Glomerular visceral epithelial cell (primary cell): ENCODE measurements at regions not wholly inside any gene's neighbourhood (a gene's known extent, or its start where the extent isn't known, plus 50 kb on each side); places are given as distances from the start of the nearest gene placed in this dataset.

ENCODE experiments used
- DNase-seq: peaks from one replicate; pipeline ENCODE4 v3.0.0-alpha.2; 2016; ENCODE audit errors: extremely low spot score

DNA sequence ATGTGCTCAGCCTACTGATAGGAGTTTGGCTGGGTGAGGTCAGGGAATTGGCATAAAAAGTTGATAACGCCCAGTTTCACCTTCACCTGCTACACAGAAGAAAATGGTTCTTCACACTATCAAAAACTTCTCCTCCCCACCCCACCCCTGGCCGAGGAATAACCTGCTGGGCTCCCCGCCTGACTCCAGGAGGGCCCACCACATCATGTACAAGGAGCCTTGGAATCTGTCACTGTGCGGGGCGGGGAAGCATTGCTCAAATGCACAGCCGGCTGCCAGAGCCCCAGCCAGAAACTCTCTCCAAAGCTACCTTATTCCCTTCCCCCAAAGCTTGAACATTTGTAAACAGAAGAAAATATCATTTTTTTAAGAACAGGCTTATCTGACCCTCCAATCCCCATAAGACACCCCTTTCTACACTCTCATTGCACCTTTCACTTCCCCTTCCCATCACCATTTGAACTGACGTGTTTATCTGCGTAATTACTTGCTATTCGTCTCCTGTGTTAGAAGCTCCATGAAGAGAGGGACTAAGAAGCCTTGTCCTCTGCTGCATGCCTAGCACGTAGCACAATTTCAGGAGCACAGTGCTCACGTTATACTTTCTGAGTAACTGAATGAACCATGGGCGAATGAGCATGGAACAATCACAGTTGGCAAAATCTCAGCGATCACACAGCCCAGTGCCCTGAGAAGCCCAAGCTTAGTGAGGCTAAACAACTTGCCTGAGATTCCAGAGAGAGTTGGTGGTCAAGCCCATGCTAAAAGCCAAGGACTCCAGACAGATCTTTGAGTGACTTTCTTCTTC is 82.9 kb downstream of the HES1 start:
- no peak for DNase-seq

DNA sequence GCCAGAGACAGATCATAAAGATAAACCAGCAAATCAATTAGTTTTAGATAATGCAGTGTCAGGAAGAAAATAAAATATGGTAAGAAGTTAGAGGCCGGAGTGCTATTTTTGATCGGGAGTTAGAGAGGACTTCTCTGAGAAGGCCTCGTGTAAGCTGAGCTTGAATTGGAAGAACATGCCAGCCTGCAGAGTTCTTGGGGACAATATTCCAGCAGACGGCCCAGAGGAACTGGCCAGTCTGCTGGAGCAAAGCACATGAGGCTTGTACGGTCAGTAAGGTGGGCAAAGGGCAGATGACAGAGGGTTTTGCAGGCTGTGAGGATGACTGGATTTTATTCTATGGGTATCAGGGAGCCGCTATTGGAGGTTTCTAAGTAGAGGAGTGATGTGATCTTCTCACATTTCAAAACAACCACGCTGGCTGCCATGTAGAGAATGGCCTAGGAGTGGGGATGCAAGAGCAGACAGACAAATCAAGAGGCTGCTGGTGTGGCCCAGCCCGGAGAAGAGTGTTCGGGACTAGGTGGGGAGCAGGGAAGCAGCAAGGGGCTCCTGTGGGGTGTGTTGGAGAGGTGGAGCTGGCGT is 84.0 kb downstream of the HES1 start:
- DNase-seq, result no peak

DNA sequence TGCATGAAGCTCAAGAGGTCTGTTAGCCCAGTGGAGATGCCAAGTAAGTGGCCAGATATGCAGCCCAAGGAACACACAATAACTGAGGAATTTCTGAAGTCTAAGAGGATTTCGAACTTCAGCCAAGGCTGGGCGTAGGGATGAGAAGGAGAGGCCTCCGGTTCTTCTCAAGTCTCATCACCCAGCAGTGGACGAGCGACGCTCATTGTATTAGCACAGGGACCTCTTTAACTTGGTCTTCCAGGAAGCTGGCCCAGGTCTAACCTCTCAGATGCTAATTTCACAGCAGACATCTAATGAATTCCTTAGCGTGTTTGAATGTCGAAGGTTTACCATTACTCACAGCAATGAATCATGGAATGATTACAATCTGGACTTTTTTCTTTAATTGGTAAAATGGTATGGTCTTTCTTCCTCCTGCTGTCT is 85.0 kb downstream of the HES1 start:
- no peak for DNase-seq

GRCh38 chr3:194221336-194221735 is 85.4 kb downstream of the HES1 start:
- DNase-seq, result no peak

GRCh38 chr3:194223951-194224350 is 88.0 kb downstream of the HES1 start:
- no peak for DNase-seq

DNA sequence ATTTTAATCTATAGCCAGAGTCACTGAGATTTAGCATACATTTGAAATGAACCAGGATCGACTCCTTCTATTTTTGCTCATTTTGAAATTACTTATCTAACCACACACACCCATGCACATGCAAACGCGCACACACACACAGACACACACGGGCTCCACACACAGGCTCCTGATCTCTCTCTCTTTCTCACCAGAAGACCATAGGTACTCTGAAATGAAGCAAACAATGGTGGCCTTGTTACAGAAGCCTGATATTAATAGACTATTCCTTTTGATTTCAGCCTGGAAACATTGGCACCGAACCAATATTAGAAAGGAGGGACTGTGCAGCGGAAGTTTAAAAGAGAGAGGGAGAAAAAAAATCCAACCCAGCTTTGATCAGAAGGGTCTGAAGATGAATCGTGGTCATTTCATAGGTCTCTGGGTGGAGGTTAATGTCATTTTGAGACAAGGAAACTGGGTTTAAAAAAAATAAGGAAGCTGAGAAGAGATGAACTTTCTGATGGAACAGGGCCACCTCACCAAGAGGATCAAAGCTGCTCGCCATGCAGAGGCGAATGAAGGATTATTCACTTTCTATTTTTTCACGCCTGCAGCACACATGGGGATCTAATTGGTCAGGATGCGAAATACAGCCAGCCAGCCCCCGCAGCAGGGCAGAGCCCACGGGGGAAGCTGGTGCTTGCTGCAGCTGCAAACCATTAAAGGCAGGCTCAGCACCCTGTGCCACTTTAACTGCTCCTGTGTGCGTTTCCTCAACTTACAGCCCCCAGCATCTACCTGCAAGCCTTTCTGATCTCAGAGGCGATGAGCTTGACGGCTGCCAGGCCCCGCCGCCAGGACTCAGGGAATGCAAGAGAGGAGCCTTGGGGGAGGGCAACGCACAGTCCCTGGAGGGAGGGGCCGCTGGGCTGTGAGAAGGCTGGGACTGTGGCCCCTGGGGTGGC is 88.8 kb downstream of the HES1 start:
- DNase-seq, result no peak

DNA sequence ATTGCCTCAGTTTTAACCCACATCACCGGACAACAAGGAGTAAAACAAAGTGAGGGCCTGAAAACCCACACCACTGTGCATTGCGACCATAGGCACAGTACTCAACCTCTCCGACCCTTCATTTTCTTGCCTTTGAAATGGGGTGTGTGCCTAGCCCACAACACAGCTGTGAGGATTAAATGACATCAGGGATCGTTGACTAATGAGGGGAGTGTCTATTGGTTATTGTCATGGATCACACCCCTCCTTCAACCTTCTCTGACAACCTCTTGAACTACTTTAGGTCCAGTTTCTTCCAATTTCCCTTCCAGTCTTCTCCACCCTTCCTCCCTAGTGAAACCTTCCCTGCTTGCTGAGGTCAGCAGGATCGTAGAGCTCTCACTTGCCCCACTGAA is 89.5 kb downstream of the HES1 start:
- DNase-seq, result no peak

DNA sequence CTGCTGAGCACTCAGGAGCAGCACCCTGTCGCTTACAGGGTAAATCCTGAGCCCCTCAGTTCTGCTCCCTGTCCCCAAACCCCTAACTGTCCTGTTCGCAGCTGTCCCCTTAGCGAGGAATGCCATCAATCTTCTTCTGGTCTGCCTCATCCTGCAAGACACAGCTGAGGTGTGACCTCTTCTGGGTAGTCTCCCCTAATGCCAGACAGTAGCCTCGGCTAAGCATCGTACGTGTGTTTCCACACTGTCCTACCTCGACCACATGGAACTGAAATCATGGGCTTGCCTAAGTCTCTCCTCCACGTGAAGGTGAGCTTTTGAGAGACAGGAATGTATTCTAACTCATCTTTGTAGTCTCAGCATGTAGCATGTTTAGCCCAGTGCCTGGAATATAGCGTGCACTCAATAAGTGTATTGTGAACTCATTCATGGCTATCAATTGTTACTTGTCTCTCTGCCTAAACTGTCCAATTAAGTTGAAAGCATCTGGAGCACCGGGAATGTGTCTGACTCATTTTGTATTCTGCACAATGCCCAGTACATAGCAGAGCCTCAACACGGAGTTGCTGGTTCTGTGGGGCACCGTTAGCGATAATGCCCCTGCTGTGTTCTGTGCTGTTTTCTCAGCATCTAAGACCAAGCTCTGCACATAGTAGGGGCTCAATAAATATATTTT is 90.2 kb downstream of the HES1 start:
- DNase-seq, result no peak

- DNase-seq, result no peak
Observed at GRCh38 chr3:194231929-194232832, 96.2 kb downstream of the HES1 start.

DNA sequence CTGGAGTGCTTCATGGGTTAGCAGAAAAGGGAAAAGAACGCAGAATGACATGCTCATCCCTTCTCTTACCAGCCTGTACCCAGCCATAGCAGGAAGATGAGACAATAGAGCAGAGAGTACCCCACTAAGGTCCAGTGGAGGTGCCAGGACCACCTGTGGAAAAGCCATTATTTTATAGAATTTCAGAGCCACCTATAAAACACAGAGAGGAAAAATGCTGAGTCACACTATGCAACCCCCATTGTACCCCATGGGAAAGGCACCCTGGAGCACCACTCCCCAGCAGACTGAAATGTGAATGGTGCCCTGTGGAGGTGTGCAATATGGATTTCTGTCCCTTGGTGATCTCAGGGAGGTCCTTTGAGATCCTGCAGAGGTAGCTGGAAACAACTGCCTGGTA is 97.2 kb downstream of the HES1 start:
- DNase-seq, result no peak

DNA sequence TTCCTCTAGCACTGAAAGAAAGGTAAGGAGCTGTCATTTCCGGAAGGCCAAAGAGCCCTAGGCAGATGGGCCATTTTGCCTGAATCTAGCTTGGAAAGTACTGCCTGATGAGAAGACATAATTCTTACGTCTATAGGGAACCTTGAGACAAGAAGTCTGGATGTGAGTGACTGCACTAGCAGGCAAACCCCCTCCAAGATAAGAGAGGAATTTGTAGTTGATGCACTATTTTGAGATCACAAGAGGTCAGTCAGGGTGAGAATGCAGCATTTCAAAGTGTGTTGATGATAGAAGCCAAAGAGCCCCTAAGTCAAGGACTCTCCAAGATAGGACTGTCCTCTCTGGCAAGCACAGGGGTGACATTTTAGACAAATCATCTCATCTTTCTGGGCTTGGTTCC is 99.2 kb downstream of the HES1 start:
- no peak for DNase-seq

DNA sequence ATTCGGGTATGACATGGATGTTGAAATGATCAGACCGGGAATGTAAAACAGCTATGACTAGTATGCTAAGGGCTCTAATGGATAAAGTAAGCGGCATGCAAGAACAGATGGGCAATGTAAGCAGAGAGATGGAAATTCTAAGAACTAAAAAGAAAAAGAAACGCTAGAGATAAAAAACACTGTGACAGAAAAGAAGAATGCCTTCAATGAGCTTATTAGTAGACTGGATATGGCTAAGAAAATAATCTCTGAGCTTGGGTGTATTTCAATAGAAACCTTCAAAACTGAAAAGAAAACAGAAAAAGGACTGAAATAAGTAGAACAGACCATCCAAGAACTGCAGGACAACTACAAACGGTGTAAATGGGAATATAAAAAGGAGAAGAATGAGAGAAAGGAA is 101.2 kb downstream of the HES1 start:
- DNase-seq, result no peak

GRCh38 chr3:194240766-194241165 is 104.8 kb downstream of the HES1 start:
- DNase-seq, result no peak

GRCh38 chr3:194243172-194243837 is 107.4 kb downstream of the HES1 start:
- no peak for DNase-seq

- DNase-seq, result no peak
Observed at GRCh38 chr3:194244167-194244566, 107.0 kb downstream of the CPN2 start.

DNA sequence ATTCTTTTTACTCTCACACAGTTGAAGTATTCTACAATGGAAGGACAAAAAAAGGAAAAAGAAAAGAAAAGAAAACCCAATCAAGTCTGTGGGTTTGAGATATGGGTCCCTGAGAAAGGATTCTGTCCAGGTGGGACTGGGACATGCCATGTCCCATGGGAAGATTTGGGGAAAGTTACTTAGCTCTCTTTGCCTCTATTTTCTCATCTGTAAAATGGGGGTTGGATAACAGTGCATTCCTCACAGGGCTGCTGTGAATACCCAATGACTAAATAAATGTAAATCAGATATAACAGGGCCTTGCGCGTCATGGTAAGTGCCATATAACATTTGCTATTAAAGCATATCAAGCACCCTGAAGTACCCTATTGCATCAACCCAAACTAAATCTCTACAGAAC is 105.7 kb downstream of the CPN2 start:
- DNase-seq, result no peak

DNA sequence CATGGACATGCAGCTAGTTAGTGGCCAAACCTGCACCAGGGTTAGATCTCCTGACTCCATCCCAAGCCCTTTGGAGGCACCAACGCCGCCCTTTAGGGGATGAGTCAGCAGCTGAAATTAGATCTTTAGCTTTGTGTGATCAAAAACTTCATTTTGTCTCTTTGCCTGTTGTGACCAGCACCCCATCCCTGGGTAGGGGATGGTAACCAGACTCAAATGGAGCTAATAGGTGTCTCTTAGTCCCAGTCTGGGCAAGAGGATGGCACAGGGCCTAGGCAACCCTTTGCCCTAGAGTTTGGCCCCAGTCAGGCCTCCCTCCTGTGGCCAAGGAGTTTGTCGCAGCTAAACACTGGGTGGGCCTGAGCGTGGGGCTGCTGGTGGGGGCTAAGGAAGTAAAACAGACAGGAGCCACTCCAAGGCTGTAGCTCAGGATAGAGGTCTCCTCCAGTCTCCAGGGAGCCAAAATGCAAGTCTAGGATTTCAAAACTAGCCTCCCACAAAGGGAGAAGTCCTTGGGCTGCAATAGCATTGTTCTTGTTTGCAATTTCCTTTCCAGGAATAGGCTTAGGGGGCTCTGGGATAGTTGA is 105.1 kb downstream of the CPN2 start:
- no peak for DNase-seq

GRCh38 chr3:194246709-194247349 is 104.3 kb downstream of the CPN2 start:
- no peak for DNase-seq

GRCh38 chr3:194247350-194247740 is 103.8 kb downstream of the CPN2 start:
- no peak for DNase-seq
